Ishikawa (cell line): ENCODE measurements at regions not wholly inside any gene's neighbourhood (a gene's known extent, or its start where the extent isn't known, plus 50 kb on each side); places are given as distances from the start of the nearest gene placed in this dataset.

Source experiments
- CEBPB ChIP-seq: IDR thresholded peaks from 2 replicates; pipeline ENCODE4 v1.6.1; 2012
- CREB1 ChIP-seq: IDR thresholded peaks from 2 replicates; pipeline ENCODE4 v1.6.1; 2012; ENCODE audit warnings: low read depth
- EGR1 ChIP-seq: IDR thresholded peaks from 2 replicates; pipeline ENCODE4 v1.6.1; 2012
- EP300 ChIP-seq: IDR thresholded peaks from 2 replicates; pipeline ENCODE4 v1.6.1; 2012; ENCODE audit warnings: borderline replicate concordance
- FOXM1 ChIP-seq: IDR thresholded peaks from 2 replicates; pipeline ENCODE4 v1.6.1; 2012; ENCODE audit warnings: low read depth, borderline replicate concordance
- NFIC ChIP-seq: IDR thresholded peaks from 2 replicates; pipeline ENCODE4 v1.6.1; 2012
- RAD21 ChIP-seq: IDR thresholded peaks from 2 replicates; pipeline ENCODE4 v1.6.1; 2012; ENCODE audit warnings: low read depth
- REST ChIP-seq: IDR thresholded peaks from 2 replicates; pipeline ENCODE4 v1.6.1; 2012; ENCODE audit warnings: low read depth, mild to moderate bottlenecking
- TAF1 ChIP-seq: IDR thresholded peaks from 2 replicates; pipeline ENCODE4 v1.6.1; 2012; ENCODE audit warnings: low read depth, mild to moderate bottlenecking
- TCF12 ChIP-seq: IDR thresholded peaks from 2 replicates; pipeline ENCODE4 v1.6.1; 2012; ENCODE audit warnings: low read depth
- TEAD4 ChIP-seq: IDR thresholded peaks from 2 replicates; pipeline ENCODE4 v1.6.1; 2012
- USF1 ChIP-seq: IDR thresholded peaks from 2 replicates; pipeline ENCODE4 v1.6.1; 2012
- YY1 ChIP-seq: IDR thresholded peaks from 2 replicates; pipeline ENCODE4 v1.6.1; 2012; ENCODE audit warnings: low read depth
- ZBTB7A ChIP-seq: IDR thresholded peaks from 2 replicates; pipeline ENCODE4 v1.6.1; 2012; ENCODE audit warnings: low read depth
- TF ChIP-seq, protein P1 (sequence below): IDR thresholded peaks from 2 replicates; pipeline ENCODE4 v1.6.1; 2012

DNA sequence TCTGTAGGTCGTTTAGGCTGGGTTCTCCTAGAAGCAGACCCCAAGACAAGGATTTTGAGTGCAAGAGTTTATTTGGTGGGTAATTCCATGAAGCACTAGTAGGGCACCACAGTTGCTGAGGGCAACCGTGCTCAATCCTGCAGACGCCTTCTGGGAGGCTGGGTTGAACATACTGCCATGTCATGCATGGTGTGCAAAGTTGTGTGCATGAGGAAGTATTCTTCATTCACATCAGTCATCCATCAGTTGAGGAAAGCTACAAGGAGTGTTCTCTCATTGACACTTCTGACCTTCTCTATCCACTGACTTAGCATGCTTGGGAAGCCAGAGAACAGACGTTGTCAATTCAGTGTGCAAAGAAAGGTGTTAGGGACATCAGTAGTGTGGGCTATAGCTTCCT is 179.2 kb downstream of the PTPN11 start:
- TF ChIP-seq USF1 (no peak), TAF1 (no peak), EP300 (no peak), ZBTB7A (no peak), EGR1 (no peak), TEAD4 (no peak), CREB1 (no peak), FOXM1 (no peak), TCF12 (no peak), REST (no peak), RAD21 (no peak), YY1 (no peak), NFIC (no peak), CEBPB (no peak)
- TF ChIP-seq, protein P1, sequence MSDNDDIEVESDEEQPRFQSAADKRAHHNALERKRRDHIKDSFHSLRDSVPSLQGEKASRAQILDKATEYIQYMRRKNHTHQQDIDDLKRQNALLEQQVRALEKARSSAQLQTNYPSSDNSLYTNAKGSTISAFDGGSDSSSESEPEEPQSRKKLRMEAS = no peak

DNA sequence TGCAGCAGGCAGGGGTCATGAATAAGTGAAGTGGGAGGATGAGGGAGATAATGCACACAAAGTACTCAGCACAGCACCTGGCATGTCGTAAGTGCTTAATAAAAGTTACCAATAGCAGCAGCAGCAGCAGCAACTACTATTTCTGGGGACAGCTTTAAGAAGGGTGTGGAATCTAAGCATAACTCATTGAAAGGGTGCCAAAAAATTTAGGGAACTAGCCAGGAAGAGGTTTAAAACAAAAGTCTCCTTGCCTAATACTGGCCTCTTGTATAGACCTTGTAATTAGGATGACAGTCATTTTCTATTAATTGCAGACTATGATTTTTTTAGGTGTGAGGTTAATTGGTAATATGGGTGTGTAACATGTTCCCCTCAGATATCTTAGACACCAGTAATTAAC is 179.9 kb downstream of the PTPN11 start:
- no peak for TF ChIP-seq TEAD4
- TF ChIP-seq FOXM1 = no peak
- no peak for TF ChIP-seq ZBTB7A
- TF ChIP-seq TCF12 = no peak
- no peak for TF ChIP-seq YY1
- TF ChIP-seq EP300 = no peak
- no peak for TF ChIP-seq RAD21
- TF ChIP-seq USF1 = no peak
- TF ChIP-seq NFIC = no peak
- TF ChIP-seq EGR1 = no peak
- no peak for TF ChIP-seq CREB1
- TF ChIP-seq TAF1 = no peak
- TF ChIP-seq REST = no peak
- no peak for TF ChIP-seq CEBPB

- TF ChIP-seq TAF1 (no peak), USF1 (no peak), EGR1 (no peak), EP300 (no peak), ZBTB7A (no peak), CREB1 (no peak), TEAD4 (no peak), REST (no peak), YY1 (no peak), RAD21 (no peak), TCF12 (no peak), FOXM1 (no peak)
These were observed 181.1 kb downstream of the PTPN11 start for GRCh38 chr12:112599871-112600270.

DNA sequence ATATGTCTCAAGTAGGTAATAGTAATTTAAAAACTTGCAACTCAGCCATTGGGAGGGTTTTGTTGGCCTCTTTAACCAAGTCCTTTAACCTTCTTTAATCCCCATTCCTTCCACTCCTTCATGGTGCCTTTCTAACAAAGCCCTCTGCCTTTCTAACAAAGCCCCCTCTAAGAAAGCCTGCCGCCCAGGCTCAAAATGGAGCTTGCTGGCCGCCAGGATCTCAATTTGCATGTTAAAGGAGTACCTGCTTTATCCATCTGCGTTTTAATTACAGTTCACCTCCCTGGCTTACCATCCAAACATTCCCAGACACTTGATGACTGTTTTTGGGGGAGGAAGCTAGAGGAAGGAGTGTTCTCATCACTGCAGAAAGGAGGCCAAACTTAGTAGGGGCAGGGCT is 183.4 kb downstream of the PTPN11 start:
- TF ChIP-seq RAD21 (no peak), TEAD4 (no peak), CREB1 (no peak), TAF1 (no peak), USF1 (no peak), FOXM1 (no peak)
